Hepatocyte (in vitro differentiated cells): ENCODE measurements at regions not wholly inside any gene's neighbourhood (a gene's known extent, or its start where the extent isn't known, plus 50 kb on each side); places are given as distances from the start of the nearest gene placed in this dataset.

Experiments used
- CTCF ChIP-seq: fragments of 200-600 bp; sonication (generic); IDR thresholded peaks from 2 replicates; pipeline ENCODE4 v1.5.1; 2016; ENCODE audit warnings: antibody characterized with exemption, mild to moderate bottlenecking; ENCODE audit not compliant: poor library complexity
- EZH2 ChIP-seq: fragments of 200-600 bp; sonication (generic); IDR thresholded peaks from 2 replicates; pipeline ENCODE4 v1.6.1; 2016; ENCODE audit warnings: antibody characterized with exemption, mild to moderate bottlenecking, borderline replicate concordance
- EZH2phosphoT487 ChIP-seq: fragments of 200-600 bp; sonication (generic); IDR thresholded peaks from one replicate; pipeline ENCODE4 v1.6.1; 2018; ENCODE audit warnings: antibody characterized with exemption, mild to moderate bottlenecking, low read depth, moderate library complexity; ENCODE audit not compliant: unreplicated experiment, severe bottlenecking

GRCh38 chr5:61618577-61618976 lies 286.5 kb downstream of the ZSWIM6 start:
- TF ChIP-seq CTCF (no peak), EZH2 (no peak), EZH2phosphoT487 (no peak)
